ENCODE measurements at regions not wholly inside any gene's neighbourhood (a gene's known extent, or its start where the extent isn't known, plus 50 kb on each side); places are given as distances from the start of the nearest gene placed in this dataset.

DNA sequence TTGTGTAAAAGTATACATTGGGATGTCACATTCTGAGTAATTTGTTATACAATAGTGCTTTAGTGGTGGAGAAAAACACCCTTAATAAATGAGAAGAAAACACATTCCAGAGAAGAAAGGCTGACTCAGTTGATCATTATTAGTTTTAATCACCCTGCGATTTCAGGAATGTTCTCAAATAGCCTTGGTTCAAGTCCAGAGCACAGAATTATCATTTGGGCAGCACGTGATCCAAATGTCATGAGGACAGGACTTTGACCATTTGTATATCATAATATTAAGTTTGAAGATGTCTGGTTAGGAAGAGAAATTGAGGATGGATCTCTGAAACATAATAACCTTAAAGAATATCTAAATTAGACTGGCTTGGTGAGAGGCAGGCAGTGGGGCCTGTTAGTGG lies 1434.3 kb upstream of the TENM3 start:
- H3K27me3 ChIP-seq (ENCODE audit: control insufficient read depth, insufficient read depth, low read length) = no peaks in the 10 kb centered on the region
- no peak overlapping the region for H3K4me3 ChIP-seq (ENCODE audit: insufficient read depth, low read depth, low read length)
- H3K36me3 ChIP-seq (replicated peaks; ENCODE audit: control insufficient read depth, insufficient read depth, low read length) = no peaks in the 10 kb centered on the region
- no peak for DNase-seq

DNA sequence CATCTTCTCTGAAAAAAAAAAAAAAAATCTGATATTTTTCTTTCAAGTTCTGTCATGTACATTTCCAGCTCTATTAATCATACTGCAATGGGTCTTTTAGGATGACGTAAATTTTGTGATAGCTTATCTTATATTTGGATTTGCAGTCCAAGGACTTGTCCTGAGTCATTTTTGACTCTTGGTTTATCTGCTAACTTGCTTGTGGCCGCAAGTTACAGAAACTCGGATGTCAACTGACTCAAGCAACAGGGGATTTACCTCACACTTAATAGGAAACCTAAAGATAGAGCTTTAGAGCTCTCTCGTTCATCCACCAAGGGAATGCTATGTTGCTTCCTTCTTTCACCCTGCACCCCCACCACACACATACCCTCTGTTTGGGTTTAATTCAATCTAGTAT lies 1433.8 kb upstream of the TENM3 start:
- no peak overlapping the region for H3K4me3 ChIP-seq (ENCODE audit: insufficient read depth, low read depth, low read length)
- DNase-seq = no peak

GRCh38 chr4:180810581-180810980 lies 1432.6 kb upstream of the TENM3 start:
- no peaks in the 10 kb centered on the region for H3K36me3 ChIP-seq (replicated peaks; ENCODE audit: control insufficient read depth, insufficient read depth, low read length)
- no peak overlapping the region for H3K4me3 ChIP-seq (ENCODE audit: insufficient read depth, low read depth, low read length)
- no peaks in the 10 kb centered on the region for H3K27me3 ChIP-seq (ENCODE audit: control insufficient read depth, insufficient read depth, low read length)
- DNase-seq = no peak

More for the DNA sequence above, 1433.8 kb upstream of the TENM3 start:
- H3K36me3 ChIP-seq (replicated peaks; ENCODE audit: control insufficient read depth, insufficient read depth, low read length) = no peaks in the 10 kb centered on the region
- H3K27me3 ChIP-seq (ENCODE audit: control insufficient read depth, insufficient read depth, low read length) = no peaks in the 10 kb centered on the region

DNA sequence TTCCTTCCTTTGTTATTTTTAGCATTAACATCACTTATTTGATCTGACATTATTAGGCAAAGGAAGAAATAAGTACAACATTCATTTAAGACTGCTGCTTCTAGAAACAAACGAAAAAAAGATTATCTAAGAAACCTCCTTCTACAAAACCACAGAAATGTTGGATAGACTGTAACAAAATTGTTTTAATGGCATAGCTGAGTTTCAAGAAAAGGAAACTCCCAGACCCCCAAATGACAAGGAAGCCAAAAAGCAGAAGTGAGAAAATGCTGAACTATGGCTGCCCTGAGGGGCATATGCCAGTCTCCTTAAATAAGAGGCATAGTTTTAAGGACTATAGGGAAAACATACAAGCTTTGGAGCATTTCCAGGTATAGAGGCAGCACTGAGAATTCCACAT lies 1431.6 kb upstream of the TENM3 start:
- Histone ChIP-seq H3K27me3 (ENCODE audit: control insufficient read depth, insufficient read depth, low read length) (no peaks in the 10 kb centered on the region), H3K36me3 (replicated peaks; ENCODE audit: control insufficient read depth, insufficient read depth, low read length) (no peaks in the 10 kb centered on the region), H3K4me3 (ENCODE audit: insufficient read depth, low read depth, low read length) (no peak overlapping the region)
- DNase-seq = no peak

GRCh38 chr4:180812783-180813182 lies 1430.4 kb upstream of the TENM3 start:
- no peak for DNase-seq
- Histone ChIP-seq H3K27me3 (ENCODE audit: control insufficient read depth, insufficient read depth, low read length) (no peaks in the 10 kb centered on the region), H3K4me3 (ENCODE audit: insufficient read depth, low read depth, low read length) (no peak overlapping the region), H3K36me3 (replicated peaks; ENCODE audit: control insufficient read depth, insufficient read depth, low read length) (no peaks in the 10 kb centered on the region)

DNA sequence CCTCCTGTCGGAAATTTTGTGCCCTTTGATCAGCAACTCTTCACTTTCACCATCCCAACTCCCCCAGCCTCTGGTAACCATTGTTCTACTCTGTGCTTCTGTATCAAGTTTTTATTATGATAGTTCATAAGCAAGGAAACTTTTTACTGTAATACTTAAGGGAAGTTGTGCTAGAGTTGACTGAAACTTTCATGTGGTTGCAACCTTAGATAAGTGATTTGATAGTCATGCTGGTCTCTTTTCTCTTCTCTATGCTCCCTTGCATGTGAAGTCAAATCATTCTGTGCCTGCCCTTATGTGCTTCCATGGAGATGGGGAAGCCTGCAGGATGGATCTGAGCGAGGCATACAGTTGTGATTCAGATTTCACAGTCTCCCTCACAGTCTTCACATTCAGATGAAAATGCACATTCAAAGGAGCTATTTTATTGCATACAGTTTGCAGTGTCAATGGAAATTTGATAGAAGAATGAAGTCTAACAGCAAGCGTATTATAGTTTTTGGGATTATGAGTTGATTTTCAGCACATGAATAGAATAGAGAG lies 1428.3 kb upstream of the TENM3 start:
- Histone ChIP-seq H3K27me3 (ENCODE audit: control insufficient read depth, insufficient read depth, low read length) (no peaks in the 10 kb centered on the region), H3K36me3 (replicated peaks; ENCODE audit: control insufficient read depth, insufficient read depth, low read length) (no peaks in the 10 kb centered on the region), H3K4me3 (ENCODE audit: insufficient read depth, low read depth, low read length) (no peak overlapping the region)
- DNase-seq = no peak

DNA sequence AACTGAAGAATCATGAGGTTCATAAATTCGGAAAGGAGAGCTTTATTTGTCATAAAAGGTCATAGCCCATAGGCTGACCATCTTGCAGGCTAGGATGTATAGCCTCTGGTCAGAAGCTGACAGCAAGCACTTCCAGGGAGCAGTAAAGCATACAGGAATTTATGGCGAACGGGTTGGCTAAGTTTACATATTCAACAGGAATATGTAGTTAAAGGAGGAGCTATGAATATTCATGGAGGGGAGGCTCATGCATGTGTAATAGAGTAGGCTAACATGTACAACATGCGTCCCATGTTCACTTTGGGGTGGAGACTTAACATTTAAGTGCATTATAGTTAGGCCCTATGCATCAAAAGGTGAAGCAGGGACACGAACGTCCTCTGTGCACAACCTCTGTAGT lies 1425.7 kb upstream of the TENM3 start:
- Histone ChIP-seq H3K4me3 (ENCODE audit: insufficient read depth, low read depth, low read length) (no peak overlapping the region), H3K27me3 (ENCODE audit: control insufficient read depth, insufficient read depth, low read length) (no peaks in the 10 kb centered on the region), H3K36me3 (replicated peaks; ENCODE audit: control insufficient read depth, insufficient read depth, low read length) (no peaks in the 10 kb centered on the region)
- no peak for DNase-seq

DNA sequence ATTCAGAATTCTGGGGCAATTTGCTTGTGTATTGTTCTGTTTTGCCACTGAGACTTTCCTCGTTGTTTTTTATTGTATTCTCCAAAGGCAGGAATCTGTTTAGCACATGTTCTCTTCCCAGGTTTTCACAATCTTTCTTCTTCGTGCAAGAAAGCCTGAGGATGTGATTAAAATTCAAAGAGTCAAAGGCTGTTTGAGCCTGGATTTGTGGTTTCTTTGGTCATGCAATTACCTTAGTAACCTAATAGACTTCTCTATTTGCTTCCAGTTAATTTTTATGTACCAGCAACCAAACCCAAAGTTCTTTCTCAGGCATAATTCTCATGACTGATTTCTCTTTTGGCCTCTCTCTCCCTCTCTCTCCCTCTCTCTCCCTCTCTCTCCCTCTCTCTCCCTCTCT lies 1420.1 kb upstream of the TENM3 start:
- H3K36me3 ChIP-seq (replicated peaks; ENCODE audit: control insufficient read depth, insufficient read depth, low read length) = no peaks in the 10 kb centered on the region
- no peak overlapping the region for H3K4me3 ChIP-seq (ENCODE audit: insufficient read depth, low read depth, low read length)
- H3K27me3 ChIP-seq (ENCODE audit: control insufficient read depth, insufficient read depth, low read length) = no peaks in the 10 kb centered on the region
- no peak for DNase-seq

GRCh38 chr4:180827232-180828009 lies 1415.8 kb upstream of the TENM3 start:
- Histone ChIP-seq H3K36me3 (replicated peaks; ENCODE audit: control insufficient read depth, insufficient read depth, low read length) (no peaks in the 10 kb centered on the region), H3K4me3 (ENCODE audit: insufficient read depth, low read depth, low read length) (no peak overlapping the region), H3K27me3 (ENCODE audit: control insufficient read depth, insufficient read depth, low read length) (no peaks in the 10 kb centered on the region)
- no peak for DNase-seq

GRCh38 chr4:180828455-180829018 lies 1414.7 kb upstream of the TENM3 start:
- no peaks in the 10 kb centered on the region for H3K36me3 ChIP-seq (replicated peaks; ENCODE audit: control insufficient read depth, insufficient read depth, low read length)

GRCh38 chr4:180832073-180832472 lies 1411.1 kb upstream of the TENM3 start:
- Histone ChIP-seq H3K27me3 (ENCODE audit: control insufficient read depth, insufficient read depth, low read length) (no peaks in the 10 kb centered on the region), H3K4me3 (ENCODE audit: insufficient read depth, low read depth, low read length) (no peak overlapping the region), H3K36me3 (replicated peaks; ENCODE audit: control insufficient read depth, insufficient read depth, low read length) (no peaks in the 10 kb centered on the region)
- no peak for DNase-seq

More at GRCh38 chr4:180828455-180829018, 1414.7 kb upstream of the TENM3 start:
- Histone ChIP-seq H3K27me3 (ENCODE audit: control insufficient read depth, insufficient read depth, low read length) (no peaks in the 10 kb centered on the region), H3K4me3 (ENCODE audit: insufficient read depth, low read depth, low read length) (no peak overlapping the region)
- peak; percentile 10 for DNase-seq

DNA sequence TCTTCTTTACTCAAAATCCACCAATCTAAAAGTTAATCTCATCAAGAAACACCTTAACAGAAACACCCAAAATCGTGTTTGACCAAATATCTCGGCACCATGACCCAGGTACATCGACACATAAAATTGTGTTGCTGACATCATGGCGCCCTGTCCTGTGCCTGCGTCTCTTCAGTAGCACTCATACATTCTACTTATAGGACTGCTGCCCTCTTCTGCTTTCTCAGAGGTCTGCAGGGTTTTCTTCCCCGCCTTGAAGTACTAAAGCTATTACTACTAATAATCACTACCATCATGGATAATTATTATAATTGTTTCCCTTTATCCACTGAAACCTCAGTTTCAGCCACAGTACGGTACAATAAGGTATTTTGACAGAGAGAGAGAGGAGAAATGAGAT lies 1403.1 kb upstream of the TENM3 start:
- no peak for DNase-seq
- Histone ChIP-seq H3K27me3 (ENCODE audit: control insufficient read depth, insufficient read depth, low read length) (no peaks in the 10 kb centered on the region), H3K4me3 (ENCODE audit: insufficient read depth, low read depth, low read length) (no peak overlapping the region), H3K36me3 (replicated peaks; ENCODE audit: control insufficient read depth, insufficient read depth, low read length) (no peaks in the 10 kb centered on the region)

DNA sequence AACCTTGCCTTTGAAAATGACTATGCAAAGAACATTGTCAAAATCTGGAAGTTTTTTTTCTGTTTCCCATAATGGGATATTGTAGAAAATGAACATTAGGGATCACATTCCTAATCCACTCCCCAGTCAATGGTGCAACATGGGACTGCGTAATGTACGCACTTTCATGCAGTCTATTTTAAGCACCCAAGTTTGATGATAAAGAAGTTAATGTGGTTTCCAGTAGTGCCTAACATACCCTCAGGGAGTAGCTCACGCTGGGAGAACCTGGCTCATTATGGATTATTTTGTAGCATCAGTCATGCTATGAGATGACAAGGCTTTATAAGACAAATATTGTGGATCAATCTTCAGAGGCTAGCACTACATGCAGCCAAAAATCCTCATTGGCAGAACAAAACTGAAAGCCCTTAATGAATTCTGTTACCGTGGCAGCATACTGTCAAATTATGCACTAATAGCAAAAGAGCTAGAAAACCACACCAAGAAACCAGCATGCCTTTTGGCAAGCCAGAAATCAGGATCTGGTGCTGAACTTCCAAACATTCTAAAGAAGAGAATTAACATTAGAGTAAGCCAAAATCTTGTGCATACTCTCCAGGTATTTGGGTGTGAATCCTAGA lies 1392.8 kb upstream of the TENM3 start:
- no peaks in the 10 kb centered on the region for H3K27me3 ChIP-seq (ENCODE audit: control insufficient read depth, insufficient read depth, low read length)
- H3K4me3 ChIP-seq (ENCODE audit: insufficient read depth, low read depth, low read length) = no peak overlapping the region
- no peak for DNase-seq
- no peaks in the 10 kb centered on the region for H3K36me3 ChIP-seq (replicated peaks; ENCODE audit: control insufficient read depth, insufficient read depth, low read length)

DNA sequence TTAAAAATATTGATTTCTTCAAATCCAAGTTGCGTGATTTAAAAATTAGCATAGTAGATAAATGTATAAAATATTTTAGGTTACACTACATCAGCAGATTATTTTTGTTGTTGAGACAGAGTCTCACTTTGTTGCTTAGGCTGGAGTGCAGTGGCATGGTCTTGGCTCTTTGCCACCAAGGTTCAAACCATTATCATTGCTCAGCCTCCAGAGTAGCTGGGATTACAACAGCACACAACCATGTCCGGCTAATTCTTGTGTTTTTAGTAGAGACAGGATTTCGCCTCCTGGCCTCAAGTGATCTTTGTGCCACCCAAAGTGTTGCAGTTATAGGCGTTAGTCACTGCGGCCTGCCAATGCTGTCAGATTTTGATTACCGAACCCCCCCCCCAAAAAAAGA lies 1390.5 kb upstream of the TENM3 start:
- no peak for DNase-seq
- Histone ChIP-seq H3K36me3 (replicated peaks; ENCODE audit: control insufficient read depth, insufficient read depth, low read length) (no peaks in the 10 kb centered on the region), H3K27me3 (ENCODE audit: control insufficient read depth, insufficient read depth, low read length) (no peaks in the 10 kb centered on the region), H3K4me3 (ENCODE audit: insufficient read depth, low read depth, low read length) (no peak overlapping the region)

- H3K36me3 ChIP-seq (replicated peaks; ENCODE audit: control insufficient read depth, insufficient read depth, low read length) = no peaks in the 10 kb centered on the region
- H3K27me3 ChIP-seq (ENCODE audit: control insufficient read depth, insufficient read depth, low read length) = no peaks in the 10 kb centered on the region
- H3K4me3 ChIP-seq (ENCODE audit: insufficient read depth, low read depth, low read length) = no peak overlapping the region
- DNase-seq = no peak
Measured at GRCh38 chr4:180855184-180855583, 1388.0 kb upstream of the TENM3 start.

All from H7 (cell line).